HG03159 (cell line): ENCODE measurements at regions not wholly inside any gene's neighbourhood (a gene's known extent, or its start where the extent isn't known, plus 50 kb on each side); places are given as distances from the start of the nearest gene placed in this dataset.

Experiments
- ATAC-seq: cut with Tn5 transposase; IDR thresholded peaks from one replicate; pipeline ENCODE4 v1.9.1; 2021; ENCODE audit warnings: mild to moderate bottlenecking, moderate library complexity; ENCODE audit not compliant: unreplicated experiment

DNA sequence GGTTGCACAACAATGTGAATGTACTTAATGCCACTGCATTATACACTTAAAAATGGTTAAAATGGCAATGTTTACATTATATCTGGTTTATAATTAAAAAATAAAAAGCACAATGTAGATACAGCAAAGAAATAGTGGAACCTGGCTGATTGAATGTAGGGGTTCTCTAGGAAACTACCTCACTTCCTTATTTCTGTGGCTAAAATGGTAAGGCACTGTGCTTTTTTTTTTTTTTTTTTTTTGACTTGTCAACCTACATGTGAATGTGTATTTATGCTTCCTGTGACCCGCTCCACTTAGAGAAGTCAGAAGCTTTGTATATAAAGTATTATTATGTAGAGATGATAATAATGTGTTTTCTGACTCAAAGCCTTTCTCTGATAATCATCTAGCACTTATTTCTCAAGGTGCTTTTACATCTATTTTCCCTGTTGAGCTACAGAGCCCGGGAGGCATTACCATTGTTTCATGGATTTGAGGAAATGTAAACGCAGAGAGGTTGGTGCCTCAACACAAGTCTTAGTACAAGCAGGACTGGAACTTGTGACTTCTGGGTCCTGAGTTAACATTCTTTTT lies 55.0 kb downstream of the SOX4 start:
- peak; percentile 94 for ATAC-seq

DNA sequence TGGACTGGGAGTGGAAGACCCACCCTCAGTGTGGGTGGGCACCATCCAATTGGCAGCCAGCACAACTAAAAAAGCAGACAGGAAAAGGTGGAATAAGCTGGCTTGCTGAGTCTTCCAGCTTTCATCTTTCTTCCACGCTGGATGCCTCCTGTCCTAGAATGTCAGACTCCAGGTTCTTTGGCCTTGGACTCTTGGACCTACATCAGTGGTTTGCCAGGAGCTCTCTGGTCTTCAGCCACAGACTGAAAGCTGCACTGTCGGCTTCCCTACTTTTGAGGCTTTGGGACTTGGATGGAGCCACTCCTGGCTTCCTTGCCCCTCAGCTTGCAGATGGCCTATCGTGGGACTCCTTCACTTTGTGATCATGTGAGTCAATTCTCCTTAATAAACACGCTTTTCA lies 59.8 kb downstream of the SOX4 start:
- no peak for ATAC-seq

DNA sequence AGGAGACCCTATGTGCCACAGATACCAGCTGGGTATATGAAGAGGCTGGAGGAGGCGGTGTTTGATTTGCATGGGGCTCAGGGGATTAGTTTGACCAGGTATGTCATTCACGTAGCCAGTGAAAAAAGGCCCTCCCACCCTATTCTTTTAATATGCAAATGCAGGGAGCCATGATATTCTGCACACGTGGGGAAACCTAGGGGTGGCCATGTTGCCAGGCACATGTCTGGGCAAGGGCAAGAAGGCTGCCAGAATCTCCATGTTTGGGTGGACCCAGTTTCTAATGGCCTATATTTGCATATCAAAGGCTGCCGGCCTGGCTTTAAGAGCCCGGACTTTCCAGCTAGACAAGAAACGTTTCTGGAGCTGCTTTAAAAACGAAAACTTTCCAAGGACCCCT lies 60.4 kb downstream of the SOX4 start:
- no peak for ATAC-seq

DNA sequence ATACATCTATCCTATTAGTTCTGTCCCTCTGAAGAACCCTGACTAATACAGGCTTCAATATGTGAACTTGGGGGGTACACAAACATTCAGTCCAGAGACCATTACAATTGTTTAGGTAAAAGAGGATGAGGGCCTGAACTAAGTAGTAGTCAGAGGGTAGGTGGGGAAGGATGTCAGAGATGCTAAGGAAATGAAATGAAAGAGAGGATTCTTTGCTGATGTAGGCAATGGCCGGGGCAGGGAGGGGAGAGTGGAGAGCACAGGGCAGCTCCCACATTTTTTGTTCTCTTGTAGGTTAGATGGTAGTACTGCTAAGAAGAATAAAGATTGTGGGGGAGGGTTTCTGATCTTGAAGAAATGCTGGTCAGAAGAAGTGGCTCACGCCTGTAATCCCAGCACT lies 60.8 kb downstream of the SOX4 start:
- ATAC-seq: no peak

DNA sequence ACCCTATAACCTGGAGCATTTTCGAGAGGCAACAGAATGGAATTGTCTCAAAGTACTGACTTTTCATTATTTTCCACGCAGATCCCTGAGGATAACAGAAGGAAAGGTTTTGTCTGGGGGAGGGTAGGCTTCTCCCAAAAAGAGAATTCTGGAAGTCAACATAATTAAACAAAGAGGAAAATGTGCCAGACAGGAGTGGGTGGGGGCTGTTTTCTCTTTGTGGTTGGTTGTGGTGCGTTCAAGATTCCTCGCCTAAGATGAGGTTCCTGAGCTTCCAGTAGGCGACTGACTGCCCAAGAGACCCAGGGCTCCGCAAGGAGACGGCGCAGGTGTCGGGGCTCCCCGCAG lies 70.4 kb downstream of the SOX4 start:
- no peak for ATAC-seq

DNA sequence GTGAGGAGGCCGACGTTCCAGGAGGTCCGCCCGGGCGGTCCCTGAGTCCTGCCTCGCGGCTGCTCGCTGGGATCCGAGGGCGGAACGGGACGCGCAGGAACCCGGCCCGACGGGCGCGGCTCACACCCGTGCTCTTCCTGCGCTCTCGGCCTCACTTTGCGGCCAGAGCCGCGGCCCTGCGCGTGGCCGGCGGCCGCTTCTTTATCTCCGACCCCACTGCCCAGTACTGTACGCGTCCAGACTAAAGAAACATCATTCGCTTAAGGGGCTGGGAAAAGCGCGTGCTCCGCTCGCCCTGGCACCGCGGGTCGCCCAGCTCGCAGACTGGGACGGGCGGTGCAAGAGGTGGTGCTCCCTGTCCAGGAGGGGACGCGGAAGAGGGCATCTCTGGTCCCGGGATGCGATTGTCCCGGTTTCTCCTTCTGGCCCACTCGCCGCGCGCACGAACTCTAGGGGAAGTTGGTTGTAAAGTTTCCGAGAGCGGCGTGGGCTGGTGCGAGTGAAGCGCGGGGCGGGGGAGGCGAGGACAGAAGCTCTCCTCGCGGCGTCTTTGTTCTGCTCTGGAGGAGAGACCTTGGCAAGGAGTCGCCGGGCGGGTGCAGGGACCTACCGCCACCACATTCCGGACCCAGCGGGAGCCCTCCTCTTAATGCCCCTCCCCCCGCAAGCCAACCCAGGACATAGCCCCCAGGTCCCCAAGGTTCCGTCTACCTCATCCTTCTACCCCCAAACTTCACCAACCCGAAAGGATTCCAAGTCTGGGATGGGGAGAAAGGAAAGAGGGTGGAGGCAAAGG lies 71.0 kb downstream of the SOX4 start:
- ATAC-seq: no peak

DNA sequence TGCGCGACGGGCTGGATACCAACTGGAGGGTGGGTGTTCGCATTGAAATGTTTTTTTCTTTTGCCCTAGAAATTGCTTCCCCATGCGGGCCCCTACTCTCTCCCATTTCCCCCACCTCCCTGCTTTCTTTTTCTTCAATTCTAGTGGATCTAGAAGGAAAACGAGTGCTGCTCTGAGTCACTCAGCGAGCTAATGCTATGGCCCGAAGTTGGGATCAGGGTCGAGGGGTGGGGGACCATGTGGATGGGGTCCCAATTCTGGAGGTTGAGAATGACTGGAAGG lies 71.5 kb downstream of the SOX4 start:
- ATAC-seq: no peak

DNA sequence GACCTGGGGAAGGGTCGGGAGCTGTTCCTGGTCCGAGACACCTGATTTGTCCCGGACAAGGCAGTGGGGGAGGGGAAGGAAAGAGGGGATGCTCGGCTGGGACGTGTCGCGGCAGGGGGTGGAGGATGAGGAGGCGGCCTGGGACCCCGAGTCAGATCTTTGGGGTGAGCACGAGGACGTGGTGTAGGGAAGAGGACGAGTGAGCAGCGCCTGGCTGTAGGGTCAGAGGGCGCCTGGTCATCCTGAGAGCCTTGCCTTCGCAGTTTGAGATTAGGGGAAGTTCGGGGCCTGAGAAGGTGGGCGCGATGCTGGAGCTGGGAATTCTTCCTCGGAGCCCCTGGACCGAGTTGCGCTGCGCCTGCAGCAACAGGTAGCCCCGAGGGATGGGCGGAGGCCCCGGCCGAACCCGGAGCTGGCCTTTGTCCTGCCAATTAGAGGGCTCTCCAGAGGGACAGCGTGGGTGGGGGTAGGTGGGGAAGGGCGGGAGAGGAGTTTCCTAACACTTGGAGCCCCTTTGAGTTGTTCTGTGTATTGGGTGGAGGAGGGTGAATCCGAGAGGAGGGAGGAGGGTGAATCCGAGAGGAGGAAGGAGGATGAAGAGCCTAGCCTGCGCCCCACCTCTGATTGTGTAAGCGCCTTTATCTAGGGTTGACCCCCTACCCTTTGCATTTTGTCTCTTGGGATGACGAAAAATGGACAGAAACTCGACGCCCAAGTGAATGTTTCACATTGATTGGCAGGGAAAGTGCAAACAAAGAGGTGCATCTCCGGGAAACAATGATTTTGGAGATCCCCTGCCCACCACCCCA lies 72.0 kb downstream of the SOX4 start:
- no peak for ATAC-seq

DNA sequence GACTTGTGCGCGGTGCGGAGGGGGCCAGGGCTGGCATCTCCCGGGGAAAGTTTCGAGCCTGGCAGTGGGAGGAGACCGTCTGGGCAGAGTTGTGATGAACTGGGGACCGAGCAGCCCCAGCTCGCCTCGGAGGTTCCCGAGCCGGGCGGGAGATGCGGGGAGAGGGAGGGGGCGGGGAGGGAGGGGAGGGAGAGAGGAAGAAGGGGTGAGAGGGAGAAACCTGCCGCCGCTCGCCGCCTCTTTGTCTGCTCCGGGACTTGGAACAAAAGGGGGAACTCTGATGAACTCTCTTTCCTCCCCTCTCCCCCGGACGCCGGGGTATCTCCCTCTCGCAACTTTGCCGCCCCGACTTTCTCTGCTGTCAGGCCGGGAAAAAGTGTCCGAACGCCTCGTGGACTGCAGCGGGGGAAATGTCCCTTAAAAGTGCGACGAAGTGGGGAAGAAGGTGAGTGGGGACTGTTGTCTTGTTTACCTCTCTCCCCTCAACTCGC lies 72.7 kb downstream of the SOX4 start:
- ATAC-seq: no peak

DNA sequence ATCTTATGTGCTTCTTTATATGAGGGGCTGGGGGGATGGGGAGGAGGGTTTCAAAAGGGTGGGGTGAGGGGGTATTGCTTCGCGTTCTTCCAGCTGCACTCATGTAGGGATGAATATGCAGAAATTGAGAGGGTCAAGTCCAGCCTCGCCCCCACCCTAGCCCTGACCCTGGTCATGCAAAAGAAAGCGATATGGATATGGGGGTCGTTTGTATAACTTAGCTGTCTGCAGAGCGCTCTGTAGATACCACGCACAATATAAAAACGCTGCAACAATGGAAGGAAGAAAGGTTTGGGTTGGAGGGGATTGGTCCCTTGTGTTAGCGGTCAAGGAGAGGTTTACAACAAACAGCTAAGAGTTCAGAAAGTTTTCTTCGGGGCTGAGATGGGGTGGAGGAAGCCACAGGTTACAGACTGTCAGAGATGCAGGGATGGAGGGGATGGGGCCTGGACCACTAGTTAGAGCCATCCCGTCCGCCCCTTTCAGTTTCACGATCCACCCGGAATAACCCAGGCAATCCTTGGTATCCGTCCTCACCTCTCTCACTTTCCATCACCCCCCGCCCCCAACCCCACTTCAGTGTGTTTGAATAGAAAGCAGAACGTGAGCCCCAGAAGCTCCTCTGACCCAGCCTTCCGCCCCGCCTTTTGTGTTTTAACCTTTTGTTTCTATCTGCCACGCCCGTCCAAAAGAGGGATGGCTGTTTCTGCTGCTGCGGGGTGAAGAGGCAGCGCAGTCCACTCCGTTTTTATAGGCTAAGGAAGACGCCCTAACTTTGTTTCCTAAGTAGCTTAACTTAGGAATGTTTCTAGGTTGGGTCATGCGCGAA lies 73.5 kb downstream of the SOX4 start:
- no peak for ATAC-seq

DNA sequence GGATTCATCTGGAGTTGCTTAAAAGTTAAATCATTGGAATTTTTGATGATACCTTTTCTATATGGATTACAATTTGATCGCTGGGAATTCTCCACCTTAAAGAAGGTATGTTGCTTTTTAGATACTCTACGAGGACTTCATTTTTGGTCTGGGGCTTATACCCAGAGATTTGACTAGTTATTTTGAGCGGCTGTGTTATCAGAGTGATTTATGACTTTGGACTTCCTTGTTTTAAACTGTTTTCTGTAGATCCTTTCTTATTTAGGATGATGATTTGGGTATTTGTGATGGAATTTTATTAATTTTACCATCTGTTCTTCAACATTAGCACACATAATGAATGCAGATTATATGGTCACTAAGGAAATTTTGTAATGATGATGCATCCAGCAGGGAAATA lies 75.2 kb downstream of the SOX4 start:
- no peak for ATAC-seq

DNA sequence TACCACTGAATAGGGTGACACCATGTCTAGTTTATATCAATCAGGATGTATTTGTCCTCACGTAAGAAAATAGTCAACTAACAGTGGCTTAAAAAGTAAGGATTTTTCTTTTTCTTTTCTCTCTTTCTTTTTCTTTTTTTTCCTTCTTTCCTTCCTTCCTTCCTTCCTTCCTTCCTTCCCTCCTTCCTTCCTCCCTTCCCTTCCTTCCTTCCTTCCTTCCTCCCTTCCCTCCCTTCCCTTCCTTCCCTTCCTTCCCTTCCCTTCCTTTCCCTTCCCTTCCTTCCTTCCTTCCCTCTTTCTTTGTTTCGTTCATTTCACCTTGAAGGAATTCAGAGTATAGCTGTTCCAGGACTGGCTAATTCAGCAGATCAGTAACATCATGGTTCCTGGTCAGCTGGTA lies 83.2 kb downstream of the SOX4 start:
- no peak for ATAC-seq

DNA sequence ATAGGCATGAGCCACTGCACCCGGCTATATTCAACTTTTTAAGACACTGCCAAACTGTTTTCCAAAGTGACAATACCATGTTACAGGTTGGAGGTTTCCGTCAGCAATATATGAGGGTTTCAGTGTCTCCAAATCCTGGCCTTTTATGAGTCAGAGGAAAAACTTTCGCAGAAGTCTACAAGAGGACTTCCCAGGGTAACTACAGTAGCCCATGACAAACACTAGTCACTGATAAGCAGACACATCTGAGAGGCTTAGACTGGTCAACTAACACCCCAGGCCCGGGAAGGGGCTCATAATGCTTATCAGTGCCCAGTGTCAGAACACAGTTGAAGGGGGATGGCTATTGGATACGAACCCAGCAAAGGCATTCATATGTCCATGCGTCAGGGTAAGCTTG lies 85.4 kb downstream of the SOX4 start:
- ATAC-seq: no peak

DNA sequence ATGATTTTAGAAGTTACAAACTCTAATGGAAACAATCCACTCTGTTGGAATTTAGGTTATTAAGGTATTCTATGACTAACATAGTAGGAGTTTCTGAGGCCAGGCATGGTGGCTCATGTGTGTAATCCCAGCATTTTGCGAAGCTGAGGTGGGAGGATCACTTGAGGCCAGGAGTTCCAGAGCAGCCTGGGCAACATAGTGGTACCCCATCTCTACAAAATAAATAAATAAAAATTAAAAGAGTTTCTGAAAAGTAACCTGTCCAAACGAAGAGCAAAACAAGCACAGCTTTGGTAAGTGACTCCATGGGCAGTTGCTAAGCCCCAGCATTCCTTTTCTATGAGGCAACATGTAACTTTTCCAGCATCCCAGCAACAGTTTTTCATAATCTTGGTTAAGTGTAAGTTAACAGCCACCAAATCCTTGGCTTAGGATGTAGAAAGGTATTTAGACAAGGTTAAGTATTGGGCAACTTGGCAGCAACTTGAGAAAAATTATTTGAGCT lies 86.3 kb downstream of the SOX4 start:
- no peak for ATAC-seq

DNA sequence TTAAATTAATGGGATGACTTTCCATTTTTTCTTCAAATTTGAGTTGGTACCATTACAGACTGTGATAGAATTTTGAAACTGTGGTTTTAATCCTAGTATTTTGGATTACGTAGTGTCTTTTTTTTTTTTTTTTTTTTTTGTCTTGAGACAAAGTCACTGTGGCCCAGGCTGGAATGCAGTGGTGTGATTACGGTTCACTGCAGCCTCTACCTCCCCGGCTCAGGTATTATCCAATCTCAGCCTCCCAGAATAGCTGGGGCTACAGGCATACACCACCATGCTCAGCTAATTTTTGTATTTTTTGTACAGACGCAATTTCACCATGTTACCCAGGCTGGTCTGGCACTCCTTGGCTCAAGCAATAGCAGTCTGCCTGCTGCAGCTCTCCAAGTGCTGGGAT lies 87.1 kb downstream of the SOX4 start:
- no peak for ATAC-seq

DNA sequence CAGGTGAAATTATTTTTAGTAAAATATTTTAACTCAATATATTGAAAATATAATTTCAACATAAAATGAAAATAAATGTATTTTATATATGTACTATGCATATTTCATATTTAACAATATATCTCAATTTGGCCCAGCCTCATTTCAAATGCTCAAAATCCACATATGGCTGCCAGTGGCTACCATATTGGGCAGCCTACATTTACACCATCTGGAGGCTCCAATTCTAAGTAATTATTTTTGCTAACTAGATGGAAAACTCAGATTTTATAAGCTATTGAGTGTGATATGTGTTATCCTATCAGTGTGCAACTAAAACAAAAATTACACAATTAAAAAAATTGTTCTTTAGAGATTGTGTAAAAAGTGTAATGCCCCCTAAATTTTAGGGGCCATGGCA lies 96.9 kb downstream of the SOX4 start:
- no peak for ATAC-seq

DNA sequence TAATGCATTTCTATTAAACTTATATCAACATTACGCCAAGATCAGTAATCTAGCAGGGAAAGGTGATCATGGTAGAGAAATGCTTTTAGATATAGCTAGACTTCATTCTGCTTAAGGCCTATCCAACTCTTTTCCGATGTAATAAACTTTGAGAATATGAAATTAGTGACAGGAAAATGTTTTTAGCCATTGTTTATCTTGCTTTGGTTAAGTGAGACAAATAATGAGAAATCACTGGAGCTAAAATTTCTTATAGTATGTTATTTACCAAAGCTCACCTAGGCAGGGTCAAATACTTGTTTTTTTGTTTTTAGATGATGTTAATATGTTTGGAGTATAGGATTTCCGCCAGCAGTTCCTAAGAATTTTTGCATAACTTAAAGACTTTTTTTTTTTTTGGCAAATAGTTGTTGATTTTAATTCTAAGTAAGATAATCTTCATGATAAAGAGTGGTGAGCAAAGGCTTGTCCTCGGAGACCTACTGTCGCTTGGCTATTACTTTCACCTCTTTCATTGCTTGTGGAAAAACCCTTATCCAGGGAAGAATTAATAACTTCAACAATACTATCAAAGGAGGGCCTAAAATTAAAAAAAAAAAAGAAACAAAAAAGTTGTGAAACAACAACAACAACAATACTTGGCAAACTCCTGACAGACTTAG lies 98.3 kb downstream of the SOX4 start:
- no peak for ATAC-seq

DNA sequence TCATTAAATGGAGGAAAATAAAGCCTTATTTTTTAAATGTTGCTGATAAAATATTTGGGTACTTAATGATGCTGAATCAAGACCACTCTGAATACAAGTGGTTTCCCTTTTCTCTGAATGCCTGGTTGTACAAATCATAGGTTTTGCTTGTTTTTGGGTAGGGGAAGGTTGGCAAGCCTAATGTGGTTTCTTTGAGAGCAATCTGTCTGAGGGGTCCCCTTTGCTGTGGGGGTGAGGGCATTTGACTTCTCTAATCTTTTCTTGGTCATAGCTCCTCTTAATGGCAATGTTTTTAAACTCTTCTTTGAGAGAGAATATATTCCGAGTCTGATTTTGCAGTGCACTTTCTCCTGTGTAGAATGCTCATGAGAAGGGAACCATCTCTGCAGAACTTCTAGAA lies 99.2 kb downstream of the SOX4 start:
- no peak for ATAC-seq

DNA sequence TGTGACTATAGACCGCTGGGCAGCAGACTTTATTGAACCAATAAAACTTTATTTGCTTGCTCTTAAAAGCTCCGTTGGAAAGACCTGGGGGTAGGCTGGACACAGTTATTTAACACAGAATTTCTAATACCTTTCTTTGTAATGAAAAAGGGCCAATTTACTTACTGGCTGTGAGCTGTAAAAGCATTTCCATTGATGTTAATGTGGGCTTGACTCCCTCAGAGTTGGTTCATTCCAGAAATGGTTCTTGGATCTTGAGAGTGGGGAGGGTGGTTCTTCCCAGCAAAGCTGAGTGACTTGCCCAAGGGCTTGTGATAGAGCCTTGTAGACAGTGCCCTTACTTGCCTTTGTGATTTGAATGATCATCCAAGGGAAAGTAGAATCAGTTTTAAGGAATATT lies 100.6 kb downstream of the SOX4 start:
- ATAC-seq: no peak

DNA sequence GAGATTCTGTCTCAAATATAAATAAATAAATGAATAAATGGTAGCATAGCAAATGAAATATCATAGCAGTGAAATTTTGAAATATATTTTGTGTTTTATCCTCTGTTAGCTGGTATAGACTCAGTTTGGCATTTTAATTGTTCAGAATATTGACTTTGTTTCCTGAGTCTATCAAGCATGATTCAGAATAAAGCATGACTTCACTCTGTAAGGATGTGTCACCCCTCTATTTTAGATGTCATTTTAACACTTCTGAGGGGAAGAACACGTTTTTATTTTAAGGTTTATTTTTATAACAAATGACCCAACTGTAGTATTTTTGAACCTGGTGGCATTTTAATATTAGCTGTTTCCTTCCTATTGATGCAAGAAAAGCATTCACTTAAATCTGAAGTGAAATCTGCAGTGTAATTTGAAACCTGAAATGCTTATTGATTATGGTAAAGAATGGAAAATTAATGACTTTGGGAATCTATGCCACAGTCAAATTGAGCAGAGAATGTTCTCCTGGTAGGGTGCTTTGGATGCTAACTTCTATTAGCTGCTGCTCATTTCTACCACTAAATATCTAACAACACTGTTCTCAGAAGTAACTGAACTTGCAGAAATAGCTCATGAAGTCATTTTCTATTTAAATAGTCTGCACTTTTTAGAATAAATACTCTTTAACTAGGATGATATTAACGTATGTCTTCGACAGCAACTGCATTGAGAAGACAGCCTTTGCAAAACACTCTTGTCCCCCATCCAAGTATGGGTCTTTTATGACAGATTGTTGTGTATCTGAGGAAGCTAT lies 114.2 kb downstream of the SOX4 start:
- no peak for ATAC-seq
